ENCODE measurements at regions not wholly inside any gene's neighbourhood (a gene's known extent, or its start where the extent isn't known, plus 50 kb on each side); places are given as distances from the start of the nearest gene placed in this dataset.

GRCh38 chr4:12545812-12546211 is 938.3 kb downstream of the RAB28 start:
- Mint-ChIP-seq H3K4me3 (no peak overlapping the region), H3K27ac (ENCODE audit: unreplicated experiment) (no peak overlapping the region), H3K36me3 (ENCODE audit: low read depth) (no peaks in the 10 kb centered on the region), H3K9me3 (peaks cover under 1% of the 10 kb centered on the region), H3K4me1 (no peaks in the 10 kb centered on the region), H3K27me3 (ENCODE audit: low read depth) (no peaks in the 10 kb centered on the region)
- TF ChIP-seq, protein P1, sequence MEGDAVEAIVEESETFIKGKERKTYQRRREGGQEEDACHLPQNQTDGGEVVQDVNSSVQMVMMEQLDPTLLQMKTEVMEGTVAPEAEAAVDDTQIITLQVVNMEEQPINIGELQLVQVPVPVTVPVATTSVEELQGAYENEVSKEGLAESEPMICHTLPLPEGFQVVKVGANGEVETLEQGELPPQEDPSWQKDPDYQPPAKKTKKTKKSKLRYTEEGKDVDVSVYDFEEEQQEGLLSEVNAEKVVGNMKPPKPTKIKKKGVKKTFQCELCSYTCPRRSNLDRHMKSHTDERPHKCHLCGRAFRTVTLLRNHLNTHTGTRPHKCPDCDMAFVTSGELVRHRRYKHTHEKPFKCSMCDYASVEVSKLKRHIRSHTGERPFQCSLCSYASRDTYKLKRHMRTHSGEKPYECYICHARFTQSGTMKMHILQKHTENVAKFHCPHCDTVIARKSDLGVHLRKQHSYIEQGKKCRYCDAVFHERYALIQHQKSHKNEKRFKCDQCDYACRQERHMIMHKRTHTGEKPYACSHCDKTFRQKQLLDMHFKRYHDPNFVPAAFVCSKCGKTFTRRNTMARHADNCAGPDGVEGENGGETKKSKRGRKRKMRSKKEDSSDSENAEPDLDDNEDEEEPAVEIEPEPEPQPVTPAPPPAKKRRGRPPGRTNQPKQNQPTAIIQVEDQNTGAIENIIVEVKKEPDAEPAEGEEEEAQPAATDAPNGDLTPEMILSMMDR (conservative IDR thresholded peaks at IDR 0.05) = no peak
- DNase-seq (ENCODE audit: low read depth, low spot score) = no peak

GRCh38 chr4:12538162-12538561 is 946.0 kb downstream of the RAB28 start:
- no peak for DNase-seq (ENCODE audit: low read depth, low spot score)
- no peaks in the 10 kb centered on the region for H3K27me3 Mint-ChIP-seq (ENCODE audit: low read depth)
- TF ChIP-seq, protein P1 (conservative IDR thresholded peaks at IDR 0.05) = no peak
- no peak overlapping the region for H3K27ac Mint-ChIP-seq (ENCODE audit: unreplicated experiment)
- H3K36me3 Mint-ChIP-seq (ENCODE audit: low read depth) = no peaks in the 10 kb centered on the region
- H3K4me1 Mint-ChIP-seq = no peaks in the 10 kb centered on the region
- H3K9me3 Mint-ChIP-seq = peaks cover 2% of the 10 kb centered on the region
- no peak overlapping the region for H3K4me3 Mint-ChIP-seq

DNA sequence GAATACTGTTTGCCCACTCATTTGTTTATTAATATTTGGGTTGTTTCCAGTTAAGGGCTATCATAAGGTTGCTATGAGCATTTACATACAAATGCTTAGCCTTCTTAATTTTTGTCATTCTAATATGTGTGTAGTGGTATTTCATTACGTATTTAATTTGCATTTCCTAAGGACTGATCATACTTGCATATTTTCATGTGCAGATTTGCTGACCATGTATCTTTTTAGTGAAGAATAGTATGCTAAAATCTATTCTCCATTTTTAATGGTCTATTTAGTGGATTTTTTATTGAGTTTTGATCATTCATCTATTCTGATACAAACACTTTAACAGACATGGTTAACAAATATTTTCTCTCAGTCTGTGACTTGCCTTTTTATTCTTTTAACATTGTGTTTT is 949.5 kb downstream of the RAB28 start:
- Mint-ChIP-seq H3K4me3 (no peak overlapping the region), H3K4me1 (no peaks in the 10 kb centered on the region), H3K9me3 (no peaks in the 10 kb centered on the region), H3K27me3 (ENCODE audit: low read depth) (no peaks in the 10 kb centered on the region), H3K36me3 (ENCODE audit: low read depth) (no peaks in the 10 kb centered on the region), H3K27ac (ENCODE audit: unreplicated experiment) (no peak overlapping the region)
- DNase-seq (ENCODE audit: low read depth, low spot score) = no peak
- TF ChIP-seq, protein P1 (conservative IDR thresholded peaks at IDR 0.05) = no peak

- DNase-seq (ENCODE audit: low read depth, low spot score) = no peak
- TF ChIP-seq, protein P1 (conservative IDR thresholded peaks at IDR 0.05) = no peak
- H3K36me3 Mint-ChIP-seq (ENCODE audit: low read depth) = peaks cover 3% of the 10 kb centered on the region
- H3K4me1 Mint-ChIP-seq = no peaks in the 10 kb centered on the region
- no peaks in the 10 kb centered on the region for H3K27me3 Mint-ChIP-seq (ENCODE audit: low read depth)
- no peak overlapping the region for H3K27ac Mint-ChIP-seq (ENCODE audit: unreplicated experiment)
- H3K9me3 Mint-ChIP-seq = peaks cover 11% of the 10 kb centered on the region
- no peak overlapping the region for H3K4me3 Mint-ChIP-seq
Measured at GRCh38 chr4:12519426-12519825, 964.7 kb downstream of the RAB28 start.

DNA sequence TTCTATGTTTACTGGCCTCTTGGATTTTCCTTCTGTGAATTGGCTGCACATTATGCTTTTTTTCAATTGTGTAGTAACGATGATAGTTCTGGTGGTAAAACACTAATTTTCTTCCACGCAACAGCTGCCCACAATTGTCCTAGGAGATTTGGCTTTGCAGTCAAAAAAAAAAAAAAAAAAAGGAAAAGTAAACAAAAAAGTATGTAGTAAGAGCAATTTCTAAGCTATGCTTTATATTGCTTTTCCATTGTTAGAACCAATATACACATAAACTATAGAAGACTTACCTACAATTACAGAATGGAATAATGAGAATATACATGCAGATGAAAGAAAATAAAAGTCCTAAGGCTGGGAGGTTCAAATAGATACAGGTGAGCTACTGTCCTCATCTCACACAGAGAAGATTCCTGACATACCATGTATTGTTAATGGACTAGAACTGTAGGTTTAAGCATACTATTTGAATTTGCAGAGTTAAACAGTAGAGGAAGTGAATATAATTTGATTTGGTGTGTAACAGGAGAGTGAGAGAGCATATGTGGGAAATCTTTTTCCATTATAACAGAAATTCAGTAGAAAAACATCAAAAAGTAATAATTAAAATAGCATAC is 976.2 kb downstream of the RAB28 start:
- Mint-ChIP-seq H3K4me3 (no peak overlapping the region), H3K4me1 (no peaks in the 10 kb centered on the region), H3K36me3 (ENCODE audit: low read depth) (no peaks in the 10 kb centered on the region), H3K27me3 (ENCODE audit: low read depth) (no peaks in the 10 kb centered on the region), H3K9me3 (peaks cover 6% of the 10 kb centered on the region), H3K27ac (ENCODE audit: unreplicated experiment) (no peak overlapping the region)
- TF ChIP-seq, protein P1 (conservative IDR thresholded peaks at IDR 0.05) = no peak
- DNase-seq (ENCODE audit: low read depth, low spot score) = no peak

Data from neural crest cell (in vitro differentiated cells).